Esophagus muscularis mucosa (tissue), 3 donors: ENCODE measurements at regions not wholly inside any gene's neighbourhood (a gene's known extent, or its start where the extent isn't known, plus 50 kb on each side); places are given as distances from the start of the nearest gene placed in this dataset.

Source experiments
- CTCF ChIP-seq, 3 experiments: fragments of 200-600 bp in 2 of 3; fragments of 450-650 bp in 1 of 3; sonication (generic) in 2 of 3; IDR thresholded peaks; one replicate each; pipeline ENCODE4 v1.5.1; 2017 to 2019; ENCODE audit warnings: antibody characterized with exemption in 3 of 3, mild to moderate bottlenecking in 2 of 3, moderate library complexity in 1 of 3
- POLR2A ChIP-seq: fragments of 450-650 bp; IDR thresholded peaks from one replicate; pipeline ENCODE4 v1.6.1; 2017; ENCODE audit warnings: antibody characterized with exemption, moderate library complexity, mild to moderate bottlenecking, low read depth
- POLR2AphosphoS5 ChIP-seq, 2 donors: sonication (generic); formaldehyde crosslinking; IDR thresholded peaks; one replicate each; pipeline ENCODE4 v1.6.1; 2017; ENCODE audit warnings: antibody characterized with exemption in 2 of 2

GRCh38 chr14:53871951-53872350 is 84.7 kb downstream of the BMP4 start:
- no peak for TF ChIP-seq POLR2A
- no peak for TF ChIP-seq CTCF (IDR thresholded peaks at IDR 0.05)
- TF ChIP-seq POLR2AphosphoS5 (IDR thresholded peaks at IDR 0.05), result no peak
